Spinal cord (tissue), 9 donors: ENCODE measurements at regions not wholly inside any gene's neighbourhood (a gene's known extent, or its start where the extent isn't known, plus 50 kb on each side); places are given as distances from the start of the nearest gene placed in this dataset.
"Not testable (repeated sequence)": the region's sequence is repeated elsewhere in the genome, so short reads cannot be mapped to it uniquely, and the experiment has no call there.

ENCODE experiments used
- DNase-seq, 6 donors: peaks; one replicate each; pipeline versions ENCODE4 v3.0.0 to v3.0.0-alpha.2; 2013 to 2015; ENCODE audit warnings: low spot score in 6 of 6, low read depth in 4 of 6
- H3K27ac ChIP-seq: one replicate; pipeline ENCODE4 v1.5.1; 2013; ENCODE audit warnings: low read depth, low read length, control low read depth
- H3K27me3 ChIP-seq: one replicate; pipeline ENCODE4 v1.6.1; 2013; ENCODE audit warnings: low read length; ENCODE audit not compliant: control insufficient read depth, insufficient read depth
- H3K36me3 ChIP-seq: one replicate; pipeline ENCODE4 v1.6.1; 2013; ENCODE audit warnings: low read length; ENCODE audit not compliant: control insufficient read depth, insufficient read depth
- H3K4me1 ChIP-seq: one replicate; pipeline ENCODE4 v1.6.1; 2013; ENCODE audit warnings: low read length; ENCODE audit not compliant: control insufficient read depth, insufficient read depth
- H3K4me3 ChIP-seq: one replicate; pipeline ENCODE4 v1.5.1; 2013; ENCODE audit warnings: low read depth, low read length, control low read depth
- H3K9me3 ChIP-seq: one replicate; pipeline ENCODE4 v1.6.1; 2013; ENCODE audit warnings: low read length; ENCODE audit not compliant: control insufficient read depth, insufficient read depth
- WGBS: methylation state at CpG from one replicate; pipeline ENCODE4 v1.1.5; 2013; ENCODE audit warnings: missing lambda C conversion rate; ENCODE audit not compliant: insufficient coverage; 5-methylcytosine and 5-hydroxymethylcytosine counted together
- donor health status: healthy.

DNA sequence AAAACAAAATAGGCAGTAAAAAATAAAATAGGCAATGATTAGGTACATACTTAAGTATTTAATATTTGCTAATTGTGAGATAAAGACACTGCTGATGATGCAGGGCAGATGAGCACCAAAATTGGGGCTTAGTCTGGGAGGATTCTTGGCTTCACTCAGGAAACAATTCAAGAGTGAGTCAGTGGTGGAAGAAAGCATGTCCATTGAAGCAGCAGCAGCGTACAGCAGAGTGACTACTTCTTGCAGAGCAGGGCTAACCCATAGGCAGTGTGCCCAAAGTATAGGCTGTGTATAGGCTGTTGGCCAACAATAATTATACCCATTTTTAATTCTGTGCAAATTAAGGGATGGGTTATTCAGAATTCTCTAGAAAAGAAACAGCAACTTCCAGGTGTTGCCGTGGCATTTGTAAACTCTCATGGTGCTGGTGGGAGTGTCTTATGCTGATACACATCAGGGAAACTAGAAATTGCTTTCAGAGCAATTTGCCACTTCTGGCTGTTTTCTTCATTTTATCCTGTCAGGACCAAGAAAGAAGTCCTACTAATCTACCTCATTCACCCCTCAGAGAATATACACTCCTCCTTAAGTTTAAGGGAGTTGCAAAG lies 317.3 kb upstream of the NAALADL2 start:
- Histone ChIP-seq H3K27me3 (no peaks in the 10 kb centered on the region), H3K36me3 (no peaks in the 10 kb centered on the region)
- WGBS, result no CpG with 5 or more reads among the region's 2 CpGs

DNA sequence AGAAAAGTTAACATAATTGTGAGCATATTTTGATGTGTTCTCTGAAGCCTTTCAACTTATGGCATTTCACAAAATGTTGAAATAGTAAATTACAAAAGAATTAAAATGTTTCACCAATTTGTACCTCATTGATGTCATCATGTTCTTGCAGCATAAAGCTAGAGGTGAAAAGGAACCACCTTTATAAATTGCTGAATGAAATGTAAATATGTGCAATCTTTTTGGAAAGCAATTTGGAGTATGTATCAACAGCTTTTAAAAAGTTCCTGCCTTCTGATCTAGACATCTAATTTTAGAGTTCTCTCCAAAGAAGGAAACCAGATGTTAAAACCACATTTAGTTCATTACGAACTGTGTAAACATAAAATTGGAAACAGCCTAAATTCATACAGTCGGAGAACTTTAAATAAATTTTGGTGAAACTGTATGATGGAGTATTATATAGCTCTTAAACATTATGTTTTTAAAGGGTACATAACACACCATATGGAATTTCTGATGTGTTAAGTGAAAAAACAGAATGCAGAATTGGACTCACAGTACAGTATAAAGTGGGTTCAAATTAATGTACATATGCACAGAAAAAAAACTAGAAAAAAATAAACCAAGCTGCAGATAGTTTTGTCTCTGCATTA lies 311.2 kb upstream of the NAALADL2 start:
- no CpG with 5 or more reads among the region's 2 CpGs for WGBS
- Histone ChIP-seq H3K27me3 (no peaks in the 10 kb centered on the region), H3K4me3 (no peak overlapping the region), H3K4me1 (no peaks in the 10 kb centered on the region), H3K36me3 (no peaks in the 10 kb centered on the region), H3K9me3 (no peaks in the 10 kb centered on the region), H3K27ac (no peak overlapping the region)
- DNase-seq, result peak in 1 of 6 donors; percentile 54

More for the DNA sequence above, 317.3 kb upstream of the NAALADL2 start:
- H3K27ac ChIP-seq, result no peak overlapping the region
- no peaks in the 10 kb centered on the region for H3K4me1 ChIP-seq
- H3K4me3 ChIP-seq, result no peak overlapping the region
- H3K9me3 ChIP-seq, result no peaks in the 10 kb centered on the region
- DNase-seq, result no peak

DNA sequence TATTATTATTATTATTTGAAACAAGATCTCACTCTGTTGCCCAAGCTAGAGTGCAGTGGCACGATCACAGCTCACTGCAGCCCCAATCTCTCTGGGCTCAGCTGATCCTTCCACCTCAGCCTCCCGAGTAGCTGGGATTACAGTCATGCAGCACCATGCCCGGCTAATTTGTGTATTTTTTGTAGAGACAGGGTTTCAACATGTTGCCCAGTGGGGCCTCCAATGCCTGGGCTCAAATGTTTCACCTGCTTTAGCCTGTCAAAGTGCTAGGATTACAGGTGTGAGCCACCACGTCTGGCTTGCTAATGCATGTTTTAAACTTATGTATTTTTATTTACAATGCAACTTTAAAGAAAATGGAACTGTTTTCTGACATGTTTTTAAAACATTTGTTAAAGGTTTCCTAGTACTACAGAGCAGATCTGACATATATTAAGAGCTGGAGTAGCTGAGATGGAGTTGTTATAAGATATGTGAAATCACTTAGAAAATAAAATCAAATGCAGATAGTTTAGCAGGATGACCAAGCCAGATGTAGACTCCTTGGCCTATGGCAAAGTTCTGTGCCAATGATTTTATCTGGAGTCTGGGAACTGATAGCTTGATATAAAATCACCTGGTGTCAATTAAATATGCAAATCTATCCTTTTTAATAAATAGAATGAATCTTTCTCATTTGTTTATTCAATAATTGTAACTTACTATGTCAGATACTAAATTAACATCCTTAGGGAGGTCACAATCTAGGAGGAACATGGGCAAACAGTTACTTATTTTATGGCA lies 310.1 kb upstream of the NAALADL2 start:
- no peak overlapping the region for H3K4me3 ChIP-seq
- no peaks in the 10 kb centered on the region for H3K9me3 ChIP-seq
- DNase-seq, result no peak
- no peak overlapping the region for H3K27ac ChIP-seq
- WGBS, result no CpG with 5 or more reads among the region's 4 CpGs
- H3K27me3 ChIP-seq, result no peaks in the 10 kb centered on the region
- no peaks in the 10 kb centered on the region for H3K36me3 ChIP-seq
- H3K4me1 ChIP-seq, result no peaks in the 10 kb centered on the region

DNA sequence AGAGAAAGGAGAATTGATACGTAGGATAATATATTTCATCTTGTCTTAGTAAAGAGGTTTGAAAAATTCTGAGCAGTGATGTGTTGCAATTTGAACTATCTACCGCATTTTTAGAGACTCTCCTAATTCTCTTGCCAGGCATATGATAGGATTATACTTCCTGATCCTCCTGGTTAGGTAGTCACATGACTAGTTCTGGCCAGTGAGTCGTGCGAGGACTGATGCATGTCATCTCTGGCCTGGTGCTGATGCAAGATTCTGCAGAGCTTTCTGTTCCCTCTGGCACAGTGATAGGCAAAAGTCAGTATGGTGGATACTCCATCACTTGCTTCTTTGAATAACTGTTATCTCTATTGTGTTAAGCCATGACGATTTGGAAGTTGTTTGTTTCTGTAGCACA lies 277.6 kb upstream of the NAALADL2 start:
- no peak overlapping the region for H3K4me3 ChIP-seq
- no peaks in the 10 kb centered on the region for H3K36me3 ChIP-seq
- DNase-seq, result no peak
- H3K27me3 ChIP-seq, result no peaks in the 10 kb centered on the region
- WGBS, result 88% methylated on average over 3 of the region's 5 CpGs
- no peak overlapping the region for H3K27ac ChIP-seq
- H3K9me3 ChIP-seq, result no peaks in the 10 kb centered on the region
- H3K4me1 ChIP-seq, result no peaks in the 10 kb centered on the region

DNA sequence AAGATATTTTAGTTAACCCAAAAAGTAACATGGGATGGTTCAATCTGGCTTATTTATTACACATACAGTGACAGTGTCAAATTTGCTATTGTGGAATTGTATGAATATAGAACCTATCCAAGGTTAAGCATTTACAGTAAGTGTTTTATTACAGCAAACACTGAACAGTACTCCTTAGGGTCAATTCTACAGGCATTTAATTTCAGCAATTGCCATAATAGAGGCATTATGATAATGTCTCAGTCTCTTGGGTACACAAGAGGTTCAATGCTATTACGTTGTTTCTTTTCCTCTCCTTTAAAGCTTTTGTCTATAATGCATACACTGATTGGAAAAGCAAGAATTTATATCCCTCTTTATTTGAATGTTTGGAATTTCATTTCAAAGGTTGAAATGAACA lies 275.7 kb upstream of the NAALADL2 start:
- WGBS, result no CpG with 5 or more reads among the region's 1 CpG
- DNase-seq, result peak in 1 of 6 donors; percentile 61
- no peaks in the 10 kb centered on the region for H3K4me1 ChIP-seq
- no peaks in the 10 kb centered on the region for H3K27me3 ChIP-seq
- H3K4me3 ChIP-seq, result no peak overlapping the region
- H3K27ac ChIP-seq, result no peak overlapping the region
- H3K9me3 ChIP-seq, result no peaks in the 10 kb centered on the region
- H3K36me3 ChIP-seq, result no peaks in the 10 kb centered on the region

DNA sequence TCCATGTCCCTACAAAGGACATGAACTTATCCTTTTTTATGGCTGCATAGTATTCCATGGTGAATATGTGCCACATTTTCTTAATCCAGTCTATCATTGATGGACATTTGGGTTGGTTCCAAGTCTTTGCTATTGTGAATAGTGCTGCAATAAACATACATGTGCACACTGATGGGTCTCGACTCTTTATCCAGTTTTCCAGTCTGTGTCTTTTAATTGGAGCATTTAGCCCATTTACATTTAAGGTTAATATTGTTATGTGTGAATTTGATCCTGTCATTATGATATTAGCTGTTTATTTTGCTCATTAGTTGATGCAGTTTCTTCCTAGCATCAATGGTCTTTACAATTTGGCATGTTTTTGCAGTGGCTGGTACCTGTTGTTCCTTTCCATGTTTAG lies 272.0 kb upstream of the NAALADL2 start:
- not testable (repeated sequence) for H3K9me3 ChIP-seq, H3K36me3 ChIP-seq, H3K27ac ChIP-seq, DNase-seq, H3K27me3 ChIP-seq, H3K4me3 ChIP-seq, H3K4me1 ChIP-seq
- WGBS, result no CpG with 5 or more reads among the region's 1 CpG

DNA sequence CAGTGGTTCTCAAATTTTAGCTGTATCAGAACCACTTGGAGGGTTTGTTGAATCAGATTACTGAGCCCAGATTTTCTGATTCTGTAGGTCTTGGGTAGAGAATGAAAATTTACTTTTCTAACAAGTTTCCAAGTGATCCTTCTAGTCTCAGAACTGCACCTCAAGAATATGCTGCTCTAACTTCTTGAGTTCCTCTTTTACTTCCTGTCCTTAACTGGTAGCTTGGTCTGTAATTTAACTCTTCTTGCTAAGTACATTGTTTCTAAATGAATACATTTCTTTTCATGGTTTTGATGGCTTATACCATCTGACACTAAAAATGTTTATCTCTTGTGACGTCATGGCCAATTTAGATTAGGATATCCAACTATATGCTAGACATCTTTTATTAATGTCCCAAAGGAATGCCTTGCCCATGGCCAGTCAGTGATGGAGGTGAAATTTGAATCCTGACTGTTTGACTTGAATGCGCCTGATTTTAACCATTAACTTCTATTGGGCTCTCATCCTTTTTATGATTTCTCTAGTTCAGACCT lies 262.6 kb upstream of the NAALADL2 start:
- no peaks in the 10 kb centered on the region for H3K4me1 ChIP-seq
- H3K9me3 ChIP-seq, result no peaks in the 10 kb centered on the region
- H3K27ac ChIP-seq, result no peak overlapping the region
- no peak overlapping the region for H3K4me3 ChIP-seq
- no peaks in the 10 kb centered on the region for H3K36me3 ChIP-seq
- WGBS, result no CpG with 5 or more reads among the region's 2 CpGs
- no peaks in the 10 kb centered on the region for H3K27me3 ChIP-seq
- no peak for DNase-seq

DNA sequence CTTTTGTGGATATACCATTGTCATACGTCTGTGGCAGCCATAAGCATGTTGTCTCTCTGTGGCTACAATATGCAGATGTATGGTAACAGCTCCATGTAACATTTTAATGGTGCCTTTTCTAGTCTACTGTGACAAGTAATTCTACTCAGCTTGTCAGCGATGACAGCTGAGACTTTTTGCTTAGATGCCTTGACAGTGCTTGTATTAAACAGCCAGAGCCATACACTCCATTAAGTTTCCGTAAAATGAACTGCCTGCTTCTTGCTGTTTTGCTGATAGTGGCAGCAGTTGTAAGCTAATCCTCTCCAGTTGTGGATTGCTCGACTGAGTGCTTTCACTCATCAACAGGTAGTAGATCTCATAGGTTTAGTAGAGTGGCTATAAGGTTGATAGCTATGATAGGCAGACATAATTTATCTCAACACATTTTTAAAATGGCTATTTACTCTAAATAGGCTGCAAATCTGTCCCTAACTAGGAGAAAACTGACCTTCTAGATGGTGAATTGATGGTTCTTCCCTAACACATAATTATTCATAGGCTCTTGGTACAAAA lies 260.2 kb upstream of the NAALADL2 start:
- DNase-seq, result peak in 1 of 6 donors; percentile 86
- WGBS, result 80% methylated on average over 2 of the region's 4 CpGs
- no peak overlapping the region for H3K4me3 ChIP-seq
- H3K27me3 ChIP-seq, result no peaks in the 10 kb centered on the region
- no peaks in the 10 kb centered on the region for H3K9me3 ChIP-seq
- no peaks in the 10 kb centered on the region for H3K36me3 ChIP-seq
- H3K27ac ChIP-seq, result no peak overlapping the region
- no peaks in the 10 kb centered on the region for H3K4me1 ChIP-seq

DNA sequence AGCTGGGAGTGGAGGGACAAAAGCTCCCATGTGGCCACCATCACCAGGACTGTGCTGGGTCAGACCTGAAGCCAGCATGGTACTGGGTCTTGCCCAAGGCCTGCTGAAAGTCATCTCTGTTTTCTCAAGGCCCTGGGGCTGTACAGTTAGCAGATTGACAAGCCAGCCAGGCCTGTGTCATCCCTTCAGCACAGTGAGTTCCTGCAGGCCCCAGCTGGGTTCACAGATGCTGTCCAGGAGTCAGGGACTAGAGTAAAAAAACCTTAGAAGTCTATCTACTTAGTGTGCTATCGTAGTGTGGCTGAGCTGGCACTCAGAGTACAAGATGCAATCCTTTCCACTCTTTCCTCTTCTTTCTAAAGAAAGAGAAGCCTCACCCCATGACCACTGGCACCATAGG lies 246.0 kb upstream of the NAALADL2 start:
- H3K27me3 ChIP-seq, result no peaks in the 10 kb centered on the region
- WGBS, result 100% methylated on average over 1 of the region's 1 CpG
- no peaks in the 10 kb centered on the region for H3K36me3 ChIP-seq
- H3K4me3 ChIP-seq, result no peak overlapping the region
- H3K9me3 ChIP-seq, result no peaks in the 10 kb centered on the region
- H3K27ac ChIP-seq, result no peak overlapping the region
- DNase-seq, result no peak
- H3K4me1 ChIP-seq, result no peaks in the 10 kb centered on the region
